Adrenal gland (tissue), 9 donors: ENCODE measurements at regions not wholly inside any gene's neighbourhood (a gene's known extent, or its start where the extent isn't known, plus 50 kb on each side); places are given as distances from the start of the nearest gene placed in this dataset.

ENCODE experiments used
- DNase-seq, 7 donors: peaks; one replicate each; pipeline ENCODE4 v3.0.0-alpha.2; 2019 to 2020
- H3K27ac ChIP-seq, 5 donors: fragments of 200-600 bp; sonication (generic) in 4 of 5; 1 replicate in 3 of 5; 2 replicates in 2 of 5; pipeline versions ENCODE4 v1.5.1 to v1.8.0; 2016 to 2020; ENCODE audit warnings: mild to moderate bottlenecking in 1 of 5
- H3K27me3 ChIP-seq: fragments of 200-600 bp; 2 replicates; pipeline ENCODE4 v1.8.0; 2021
- H3K36me3 ChIP-seq, 2 donors: fragments of 200-600 bp; replicated peaks in 1 of 2; 1 replicate in 1 of 2; 2 replicates in 1 of 2; pipeline versions ENCODE4 v1.5.1 to v1.8.0; 2018 to 2022
- H3K4me1 ChIP-seq, 2 donors: fragments of 200-600 bp; replicated peaks in 1 of 2; 1 replicate in 1 of 2; 2 replicates in 1 of 2; pipeline versions ENCODE4 v1.5.1 to v1.8.0; 2018 to 2021
- H3K4me3 ChIP-seq, 4 donors: fragments of 200-600 bp; sonication (generic) in 3 of 4; one replicate each; pipeline ENCODE4 v1.5.1; 2016 to 2018
- H3K9me3 ChIP-seq, 3 donors: fragments of 200-600 bp; sonication (generic) in 1 of 3; replicated peaks in 1 of 3; 1 replicate in 2 of 3; 2 replicates in 1 of 3; pipeline versions ENCODE4 v1.5.1 to v1.8.0; 2016 to 2021
- CTCF ChIP-seq, 6 experiments: fragments of 450-650 bp in 4 of 6; fragments of 200-600 bp in 2 of 6; sonication (generic) in 1 of 6; IDR thresholded peaks; 1 replicate in 5 of 6; 2 replicates in 1 of 6; pipeline versions ENCODE4 v1.5.1 to v1.8.0; 2016 to 2021; ENCODE audit warnings: antibody characterized with exemption in 6 of 6, mild to moderate bottlenecking in 2 of 6, moderate library complexity in 1 of 6
- POLR2A ChIP-seq, 2 donors: fragments of 450-650 bp; IDR thresholded peaks; one replicate each; pipeline ENCODE4 v1.6.1; 2017; ENCODE audit warnings: antibody characterized with exemption in 2 of 2, mild to moderate bottlenecking in 2 of 2, moderate library complexity in 1 of 2
- WGBS, 4 donors: extraction: QIAGEN DNeasy Blood & Tissue Kit in 2 of 4; methylation state at CpG; one replicate each; pipeline versions ENCODE4 v1.1.5 to v1.1.7; 2013 to 2017; 5-methylcytosine and 5-hydroxymethylcytosine counted together
- intact Hi-C, 2 donors: fragments of 100-400 bp; cut with DNase I; formaldehyde crosslinking; loops; one replicate each; pipeline versions ENCODE4 v1.14.1 to v1.15.0; 2022 to 2023
- donor health status: healthy with polysubstance abuse.
- donor health status: Bipolar disorder and iron deficiency.
- donor health status: DM: yes; HTN: yes; CAD: no.
- donor health status: DM: no; HTN: no; CAD: no.
- donor health status: DM: no; HTN: no; CAD: no.

GRCh38 chrX:14357314-14357713 lies 172.0 kb upstream of the GLRA2 start:
- Histone ChIP-seq H3K4me3 (no peak overlapping the region), H3K27ac (no peak overlapping the region), H3K27me3 (no peaks in the 10 kb centered on the region), H3K4me1 (no peaks in the 10 kb centered on the region), H3K36me3 (no peaks in the 10 kb centered on the region), H3K9me3 (no peaks in the 10 kb centered on the region)
- intact Hi-C loops: no loop called here
- no peak for DNase-seq
- TF ChIP-seq CTCF (IDR thresholded peaks at IDR 0.05): no peak
- no peak for TF ChIP-seq POLR2A (IDR thresholded peaks at IDR 0.05)

- Histone ChIP-seq H3K4me1 (no peaks in the 10 kb centered on the region), H3K9me3 (no peaks in the 10 kb centered on the region), H3K27me3 (no peaks in the 10 kb centered on the region), H3K27ac (no peak overlapping the region), H3K36me3 (no peaks in the 10 kb centered on the region), H3K4me3 (no peak overlapping the region)
- WGBS, 4 donors: 67 to 77% (median 74%) methylated on average over 1 of the region's 1 CpG; no CpG with 5 or more reads in 1 of the 4 donors
- DNase-seq: no peak
- intact Hi-C loops: no loop called here
- TF ChIP-seq POLR2A (IDR thresholded peaks at IDR 0.05) (no peak), CTCF (IDR thresholded peaks at IDR 0.05) (no peak)
These were observed 172.9 kb upstream of the GLRA2 start for GRCh38 chrX:14356401-14356800.

GRCh38 chrX:14355556-14355955 lies 173.8 kb upstream of the GLRA2 start:
- DNase-seq: no peak
- Histone ChIP-seq H3K27ac (no peak overlapping the region), H3K9me3 (no peaks in the 10 kb centered on the region), H3K4me1 (no peaks in the 10 kb centered on the region), H3K27me3 (no peaks in the 10 kb centered on the region), H3K36me3 (no peaks in the 10 kb centered on the region), H3K4me3 (no peak overlapping the region)
- intact Hi-C loops: no loop called here
- TF ChIP-seq POLR2A (IDR thresholded peaks at IDR 0.05): no peak
- no peak for TF ChIP-seq CTCF (IDR thresholded peaks at IDR 0.05)

GRCh38 chrX:14354521-14354920 lies 174.8 kb upstream of the GLRA2 start:
- TF ChIP-seq CTCF (IDR thresholded peaks at IDR 0.05): no peak
- TF ChIP-seq POLR2A (IDR thresholded peaks at IDR 0.05): no peak
- H3K36me3 ChIP-seq: no peaks in the 10 kb centered on the region
- H3K4me3 ChIP-seq: no peak overlapping the region
- no peaks in the 10 kb centered on the region for H3K27me3 ChIP-seq
- H3K9me3 ChIP-seq: no peaks in the 10 kb centered on the region
- no peak for DNase-seq
- H3K27ac ChIP-seq: no peak overlapping the region
- intact Hi-C loops: no loop called here
- H3K4me1 ChIP-seq: no peaks in the 10 kb centered on the region
- WGBS, 4 donors: 40 to 54% (median 51%) methylated on average over 3 of the region's 3 CpGs
